ENCODE measurements at regions not wholly inside any gene's neighbourhood (a gene's known extent, or its start where the extent isn't known, plus 50 kb on each side); places are given as distances from the start of the nearest gene placed in this dataset.

DNA sequence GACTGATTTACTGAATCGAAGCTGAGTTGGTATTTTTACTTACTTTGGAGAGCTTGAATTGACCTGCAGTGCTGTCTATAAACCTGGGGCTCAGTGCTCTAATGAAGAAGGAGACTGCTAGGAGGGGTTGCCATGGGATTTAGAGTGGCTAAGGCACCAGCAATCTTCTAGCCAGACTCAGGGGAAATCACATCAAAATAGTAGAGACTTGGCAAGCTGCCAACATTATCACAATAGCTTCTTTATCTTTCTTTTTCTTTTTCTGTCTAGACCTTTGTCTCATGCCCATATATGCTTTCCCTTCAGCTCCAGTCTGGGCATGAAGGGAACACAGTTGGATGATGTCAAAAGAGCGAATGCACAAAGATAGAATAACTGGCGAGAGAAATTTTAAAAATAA, 301.1 kb upstream of the DPYD start:
- DNase-seq = no peak
- H3K9me3 ChIP-seq (ENCODE audit: control insufficient read depth in 2 of 3, insufficient read depth in 1 of 3, low read length in 3 of 3) = no peaks in the 10 kb centered on the region
- TF ChIP-seq, protein P1, sequence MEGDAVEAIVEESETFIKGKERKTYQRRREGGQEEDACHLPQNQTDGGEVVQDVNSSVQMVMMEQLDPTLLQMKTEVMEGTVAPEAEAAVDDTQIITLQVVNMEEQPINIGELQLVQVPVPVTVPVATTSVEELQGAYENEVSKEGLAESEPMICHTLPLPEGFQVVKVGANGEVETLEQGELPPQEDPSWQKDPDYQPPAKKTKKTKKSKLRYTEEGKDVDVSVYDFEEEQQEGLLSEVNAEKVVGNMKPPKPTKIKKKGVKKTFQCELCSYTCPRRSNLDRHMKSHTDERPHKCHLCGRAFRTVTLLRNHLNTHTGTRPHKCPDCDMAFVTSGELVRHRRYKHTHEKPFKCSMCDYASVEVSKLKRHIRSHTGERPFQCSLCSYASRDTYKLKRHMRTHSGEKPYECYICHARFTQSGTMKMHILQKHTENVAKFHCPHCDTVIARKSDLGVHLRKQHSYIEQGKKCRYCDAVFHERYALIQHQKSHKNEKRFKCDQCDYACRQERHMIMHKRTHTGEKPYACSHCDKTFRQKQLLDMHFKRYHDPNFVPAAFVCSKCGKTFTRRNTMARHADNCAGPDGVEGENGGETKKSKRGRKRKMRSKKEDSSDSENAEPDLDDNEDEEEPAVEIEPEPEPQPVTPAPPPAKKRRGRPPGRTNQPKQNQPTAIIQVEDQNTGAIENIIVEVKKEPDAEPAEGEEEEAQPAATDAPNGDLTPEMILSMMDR (IDR thresholded peaks at IDR 0.05; ENCODE audit: borderline replicate concordance, extremely low read depth, insufficient read depth) = no peak
- intact Hi-C loops (cut with DNase I) = no loop called here
- no peak overlapping the region for H3K4me3 ChIP-seq (ENCODE audit: low read length in 3 of 3)
- H3K27me3 ChIP-seq (ENCODE audit: control insufficient read depth, insufficient read depth, low read length) = no peaks in the 10 kb centered on the region
- no peak overlapping the region for H3K27ac ChIP-seq (ENCODE audit: low read depth in 2 of 2, low read length in 2 of 2)
- H3K36me3 ChIP-seq (ENCODE audit: control insufficient read depth in 2 of 3, insufficient read depth in 3 of 3, low read length in 3 of 3) = no peaks in the 10 kb centered on the region
- no peaks in the 10 kb centered on the region for H3K4me1 ChIP-seq (ENCODE audit: control insufficient read depth in 2 of 3, insufficient read depth in 2 of 3, low read depth in 1 of 3, low read length in 3 of 3)
- no peak for FAIRE-seq
- no peak overlapping the region for H3K9ac ChIP-seq (ENCODE audit: low read length in 3 of 3)

DNA sequence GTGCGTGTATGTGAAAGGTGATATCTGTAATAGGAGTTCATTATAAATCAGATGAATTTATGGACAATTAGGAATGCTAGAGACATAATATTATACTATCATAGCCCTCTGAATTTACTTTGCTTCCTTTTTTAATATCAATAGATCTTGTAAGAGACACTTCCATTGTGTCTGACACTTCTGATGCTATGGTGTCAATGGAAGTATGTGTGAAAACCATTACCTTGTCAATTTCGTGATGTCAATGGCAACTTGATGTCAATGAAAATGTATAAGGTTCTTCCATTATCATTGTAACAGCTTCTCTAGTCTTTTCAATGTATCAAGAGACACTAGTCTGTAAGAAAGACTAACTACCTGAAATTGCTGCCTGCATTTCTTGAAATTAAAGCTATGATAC, 296.8 kb upstream of the DPYD start:
- Histone ChIP-seq H3K4me1 (ENCODE audit: control insufficient read depth in 2 of 3, insufficient read depth in 2 of 3, low read depth in 1 of 3, low read length in 3 of 3) (no peaks in the 10 kb centered on the region), H3K27ac (ENCODE audit: low read depth in 2 of 2, low read length in 2 of 2) (no peak overlapping the region), H3K4me3 (ENCODE audit: low read length in 3 of 3) (no peak overlapping the region), H3K9ac (ENCODE audit: low read length in 3 of 3) (no peak overlapping the region), H3K9me3 (ENCODE audit: control insufficient read depth in 2 of 3, insufficient read depth in 1 of 3, low read length in 3 of 3) (no peaks in the 10 kb centered on the region), H3K27me3 (ENCODE audit: control insufficient read depth, insufficient read depth, low read length) (no peaks in the 10 kb centered on the region), H3K36me3 (ENCODE audit: control insufficient read depth in 2 of 3, insufficient read depth in 3 of 3, low read length in 3 of 3) (no peaks in the 10 kb centered on the region)
- FAIRE-seq = no peak
- DNase-seq = no peak
- TF ChIP-seq, protein P1 (IDR thresholded peaks at IDR 0.05; ENCODE audit: borderline replicate concordance, extremely low read depth, insufficient read depth) = no peak
- intact Hi-C loops (cut with DNase I) = no loop called here

DNA sequence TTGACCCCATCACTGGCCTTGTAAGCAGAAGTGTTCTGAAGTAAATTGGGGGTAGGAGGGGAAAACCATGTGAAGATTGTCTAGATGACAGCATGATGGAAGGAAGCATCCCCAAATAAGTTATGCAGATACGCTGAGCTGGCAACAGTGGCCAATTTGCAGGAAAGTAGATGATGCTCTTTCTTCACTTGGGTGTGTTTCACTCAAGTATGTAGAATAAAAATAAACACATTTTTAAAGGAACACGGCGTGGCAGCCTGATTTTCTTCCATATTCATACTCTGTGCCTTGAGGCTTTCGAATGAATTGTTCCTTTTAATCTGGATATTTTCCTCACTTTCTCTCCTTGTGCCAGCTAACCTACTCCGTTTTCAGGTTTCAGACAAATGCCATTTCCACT, 295.5 kb upstream of the DPYD start:
- Histone ChIP-seq H3K27me3 (ENCODE audit: control insufficient read depth, insufficient read depth, low read length) (no peaks in the 10 kb centered on the region), H3K4me1 (ENCODE audit: control insufficient read depth in 2 of 3, insufficient read depth in 2 of 3, low read depth in 1 of 3, low read length in 3 of 3) (no peaks in the 10 kb centered on the region), H3K9ac (ENCODE audit: low read length in 3 of 3) (no peak overlapping the region), H3K4me3 (ENCODE audit: low read length in 3 of 3) (no peak overlapping the region), H3K9me3 (ENCODE audit: control insufficient read depth in 2 of 3, insufficient read depth in 1 of 3, low read length in 3 of 3) (no peaks in the 10 kb centered on the region), H3K36me3 (ENCODE audit: control insufficient read depth in 2 of 3, insufficient read depth in 3 of 3, low read length in 3 of 3) (no peaks in the 10 kb centered on the region), H3K27ac (ENCODE audit: low read depth in 2 of 2, low read length in 2 of 2) (no peak overlapping the region)
- DNase-seq (no peak), FAIRE-seq (no peak)
- TF ChIP-seq, protein P1 (IDR thresholded peaks at IDR 0.05; ENCODE audit: borderline replicate concordance, extremely low read depth, insufficient read depth) = no peak
- intact Hi-C loops (cut with DNase I) = no loop called here

DNA sequence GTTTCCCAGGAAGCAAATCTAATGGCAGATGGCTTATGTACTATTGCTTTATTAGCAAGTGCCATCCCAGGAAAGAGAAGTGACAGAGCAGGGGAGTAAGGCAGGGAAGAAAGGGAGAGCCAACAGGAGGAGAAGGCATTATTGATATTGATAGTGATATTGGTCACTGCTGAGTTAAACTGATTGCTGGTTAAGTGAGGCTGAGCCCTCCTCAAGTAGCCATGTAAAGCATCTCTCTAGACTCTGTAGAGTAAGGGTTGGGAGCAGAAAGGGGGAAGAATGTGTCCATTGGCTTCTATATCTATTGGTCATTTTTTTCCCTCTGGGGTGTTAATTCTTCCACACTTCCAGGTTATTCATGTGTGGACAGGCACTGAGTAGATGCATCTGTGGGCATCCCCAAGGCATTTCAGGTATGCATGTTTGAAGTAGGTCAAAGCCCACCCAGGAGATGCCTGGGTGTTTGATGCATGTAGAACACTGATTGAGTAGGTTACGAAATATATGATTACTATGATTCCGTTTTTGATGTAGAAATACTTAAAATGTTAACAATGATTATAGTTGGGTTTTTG, 290.5 kb upstream of the DPYD start:
- Histone ChIP-seq H3K27me3 (ENCODE audit: control insufficient read depth, insufficient read depth, low read length) (no peaks in the 10 kb centered on the region), H3K9me3 (ENCODE audit: control insufficient read depth in 2 of 3, insufficient read depth in 1 of 3, low read length in 3 of 3) (no peaks in the 10 kb centered on the region), H3K27ac (ENCODE audit: low read depth in 2 of 2, low read length in 2 of 2) (no peak overlapping the region), H3K9ac (ENCODE audit: low read length in 3 of 3) (no peak overlapping the region), H3K36me3 (ENCODE audit: control insufficient read depth in 2 of 3, insufficient read depth in 3 of 3, low read length in 3 of 3) (no peaks in the 10 kb centered on the region), H3K4me3 (ENCODE audit: low read length in 3 of 3) (no peak overlapping the region), H3K4me1 (ENCODE audit: control insufficient read depth in 2 of 3, insufficient read depth in 2 of 3, low read depth in 1 of 3, low read length in 3 of 3) (no peaks in the 10 kb centered on the region)
- DNase-seq = no peak
- FAIRE-seq = no peak
- TF ChIP-seq, protein P1 (IDR thresholded peaks at IDR 0.05; ENCODE audit: borderline replicate concordance, extremely low read depth, insufficient read depth) = no peak
- intact Hi-C loops (cut with DNase I) = no loop called here

Measured in kidney (tissue), 13 donors.